GM10266 (cell line): ENCODE measurements at regions not wholly inside any gene's neighbourhood (a gene's known extent, or its start where the extent isn't known, plus 50 kb on each side); places are given as distances from the start of the nearest gene placed in this dataset.
"Not testable (repeated sequence)": the region's sequence is repeated elsewhere in the genome, so short reads cannot be mapped to it uniquely, and the experiment has no call there.

Source experiments
- DNase-seq: peaks from one replicate; pipeline ENCODE4 v3.0.0; 2012; ENCODE audit errors: extremely low spot score
- TF ChIP-seq, protein P1 (sequence below): IDR thresholded peaks from 2 replicates; pipeline ENCODE4 v1.5.1; 2012; ENCODE audit warnings: mild to moderate bottlenecking, low read depth; ENCODE audit not compliant: control insufficient read depth, insufficient read depth; ENCODE audit errors: missing control alignments

DNA sequence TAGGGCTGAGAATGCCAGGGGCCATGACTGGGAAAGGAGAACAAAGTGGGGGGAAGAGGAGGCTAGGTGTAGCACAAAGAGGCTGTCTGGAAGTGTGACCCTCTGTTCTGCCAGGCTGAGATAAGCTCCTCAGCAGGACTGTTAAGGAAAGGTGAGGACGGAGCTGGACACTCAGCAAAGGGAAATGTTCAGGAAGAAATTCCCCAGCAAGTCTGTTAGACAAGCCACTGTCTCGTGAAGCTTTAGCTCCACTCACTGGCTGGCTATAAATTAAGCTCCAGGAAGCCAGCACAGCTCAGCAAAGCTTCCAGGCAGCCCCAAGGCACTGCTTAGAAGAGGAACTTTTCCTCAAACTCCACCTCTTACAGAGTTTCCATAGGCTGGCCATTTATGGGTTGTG, 181.2 kb upstream of the API5 start:
- no peak for DNase-seq
- TF ChIP-seq, protein P1, sequence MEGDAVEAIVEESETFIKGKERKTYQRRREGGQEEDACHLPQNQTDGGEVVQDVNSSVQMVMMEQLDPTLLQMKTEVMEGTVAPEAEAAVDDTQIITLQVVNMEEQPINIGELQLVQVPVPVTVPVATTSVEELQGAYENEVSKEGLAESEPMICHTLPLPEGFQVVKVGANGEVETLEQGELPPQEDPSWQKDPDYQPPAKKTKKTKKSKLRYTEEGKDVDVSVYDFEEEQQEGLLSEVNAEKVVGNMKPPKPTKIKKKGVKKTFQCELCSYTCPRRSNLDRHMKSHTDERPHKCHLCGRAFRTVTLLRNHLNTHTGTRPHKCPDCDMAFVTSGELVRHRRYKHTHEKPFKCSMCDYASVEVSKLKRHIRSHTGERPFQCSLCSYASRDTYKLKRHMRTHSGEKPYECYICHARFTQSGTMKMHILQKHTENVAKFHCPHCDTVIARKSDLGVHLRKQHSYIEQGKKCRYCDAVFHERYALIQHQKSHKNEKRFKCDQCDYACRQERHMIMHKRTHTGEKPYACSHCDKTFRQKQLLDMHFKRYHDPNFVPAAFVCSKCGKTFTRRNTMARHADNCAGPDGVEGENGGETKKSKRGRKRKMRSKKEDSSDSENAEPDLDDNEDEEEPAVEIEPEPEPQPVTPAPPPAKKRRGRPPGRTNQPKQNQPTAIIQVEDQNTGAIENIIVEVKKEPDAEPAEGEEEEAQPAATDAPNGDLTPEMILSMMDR, result no peak

DNA sequence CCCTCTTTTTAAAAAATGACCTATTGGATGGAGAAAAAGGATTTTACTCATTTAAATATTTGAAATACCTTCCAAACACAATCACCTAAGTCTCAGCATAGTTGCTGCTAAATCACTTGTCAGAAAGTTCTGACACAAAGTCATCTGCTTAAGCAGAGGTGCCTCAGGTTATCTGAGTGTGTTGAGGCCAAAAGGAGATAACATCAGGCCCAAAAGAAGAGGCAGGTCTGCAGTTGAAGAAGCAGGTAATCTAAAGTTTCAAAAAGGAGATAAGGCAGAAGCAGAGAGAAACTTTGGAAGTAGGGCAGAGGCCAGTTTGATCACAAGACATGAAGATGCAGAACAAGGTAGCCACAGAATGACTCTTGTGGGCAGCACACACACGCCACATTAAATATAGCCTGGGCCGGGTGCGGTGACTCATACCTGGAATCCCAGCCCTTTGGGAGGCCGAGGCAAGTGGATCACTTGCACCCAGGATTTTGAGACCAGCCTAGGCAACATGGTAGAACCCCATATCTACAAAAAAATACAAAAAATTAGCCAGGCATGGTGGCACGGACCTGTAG, 175.7 kb upstream of the API5 start:
- peak; percentile 7 for DNase-seq
- TF ChIP-seq, protein P1, result no peak

DNA sequence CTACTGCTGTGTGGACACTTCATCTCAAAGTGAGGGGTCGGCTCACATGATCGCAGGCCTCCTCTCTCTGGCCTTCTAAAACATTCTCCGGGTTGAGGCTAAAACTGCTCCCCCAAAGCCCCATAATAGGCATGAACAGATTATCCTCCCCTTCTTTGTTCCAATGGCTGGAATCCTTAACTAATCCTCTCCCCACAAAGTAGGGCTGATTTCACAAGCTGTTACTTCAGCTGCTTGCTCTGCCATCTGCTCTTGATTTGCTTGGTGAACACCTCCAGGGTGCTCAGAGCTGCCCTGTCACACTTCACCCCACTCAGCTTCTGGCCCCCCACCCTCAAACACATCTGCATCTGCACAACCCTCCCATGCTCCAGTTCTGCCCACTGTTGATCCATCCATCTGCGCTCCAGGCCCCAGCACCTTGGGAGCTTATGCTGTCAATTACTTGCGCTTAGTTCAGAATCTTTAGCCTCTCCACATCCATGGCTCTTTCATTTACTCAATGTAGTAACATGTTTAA, 173.1 kb upstream of the API5 start:
- DNase-seq, result no peak
- TF ChIP-seq, protein P1, result no peak

DNA sequence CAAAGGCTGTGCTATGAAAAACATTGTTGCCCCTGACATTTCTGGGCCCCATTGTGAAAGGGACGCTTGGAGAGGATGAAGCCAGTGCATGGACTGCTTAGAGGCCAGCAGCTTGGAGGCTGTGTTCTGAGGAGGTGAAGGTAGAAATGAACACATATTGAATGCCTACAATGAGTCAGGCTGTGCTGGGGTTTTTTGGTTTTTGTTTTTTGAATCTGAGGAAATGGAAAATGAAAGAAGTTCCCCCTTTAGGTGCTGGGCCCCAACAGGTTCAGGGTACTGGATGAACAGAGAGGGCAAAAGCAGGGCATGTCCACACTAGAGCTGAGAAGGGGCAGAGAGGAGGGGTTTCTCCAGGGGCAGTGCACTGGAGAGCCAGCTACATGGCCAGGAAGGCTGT, 166.1 kb upstream of the API5 start:
- DNase-seq, result peak; percentile 30
- TF ChIP-seq, protein P1, result no peak

DNA sequence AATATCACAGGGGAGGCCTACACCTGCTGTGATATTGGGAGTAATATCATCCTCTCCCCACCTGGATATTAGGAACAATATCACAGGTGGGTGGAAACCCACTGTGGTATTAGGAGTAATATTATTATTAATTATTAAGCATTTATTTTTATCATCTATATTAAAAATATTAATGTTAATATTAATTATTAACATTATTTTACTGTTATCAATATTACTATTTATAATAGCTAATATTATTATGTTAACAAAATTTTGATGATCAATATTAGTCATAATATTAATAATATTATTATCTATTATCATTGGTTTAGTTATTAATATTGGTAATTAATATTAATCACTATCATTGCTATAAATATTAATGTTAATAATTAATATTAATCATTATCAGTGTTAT, 161.1 kb upstream of the API5 start:
- TF ChIP-seq, protein P1, result no peak
- DNase-seq, result no peak

DNA sequence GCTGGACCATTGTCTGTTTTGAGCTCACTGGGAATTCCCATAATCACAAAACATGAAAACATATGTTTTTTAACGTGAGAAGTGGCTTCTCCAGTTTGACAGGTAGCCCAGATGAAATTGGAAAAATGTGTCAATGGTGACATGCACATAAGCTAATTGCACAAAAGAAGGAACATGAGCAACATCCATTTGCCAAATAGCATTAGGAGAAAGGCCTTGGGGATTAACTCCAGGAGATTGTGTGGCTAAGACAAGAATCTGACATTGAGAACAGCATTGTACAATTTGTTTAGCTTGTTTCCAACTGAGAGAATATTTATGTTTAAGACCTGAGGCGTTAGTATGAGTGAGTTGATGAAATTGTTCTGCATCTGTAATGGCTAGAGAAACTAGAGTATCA, 147.0 kb upstream of the API5 start:
- no peak for DNase-seq
- TF ChIP-seq, protein P1, result no peak

DNA sequence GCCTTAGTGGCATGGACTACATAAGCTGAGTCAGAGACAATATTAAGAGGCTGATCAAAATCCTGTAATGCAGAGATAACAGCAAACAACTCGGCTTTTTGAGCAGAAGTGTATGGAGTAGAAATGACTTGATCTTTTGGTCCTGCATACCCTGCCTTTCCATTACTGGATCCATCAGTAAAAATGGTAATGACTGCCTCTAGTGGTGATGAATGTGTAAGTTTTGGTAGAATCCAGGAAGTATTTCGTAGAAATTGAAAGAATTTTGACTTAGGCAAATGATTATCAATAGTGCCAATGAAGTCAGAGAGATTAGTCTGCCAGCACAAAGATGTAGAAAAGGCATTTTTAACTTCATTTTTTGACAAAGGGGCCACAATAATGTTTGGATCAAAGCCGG, 146.4 kb upstream of the API5 start:
- DNase-seq, result not testable (repeated sequence)

DNA sequence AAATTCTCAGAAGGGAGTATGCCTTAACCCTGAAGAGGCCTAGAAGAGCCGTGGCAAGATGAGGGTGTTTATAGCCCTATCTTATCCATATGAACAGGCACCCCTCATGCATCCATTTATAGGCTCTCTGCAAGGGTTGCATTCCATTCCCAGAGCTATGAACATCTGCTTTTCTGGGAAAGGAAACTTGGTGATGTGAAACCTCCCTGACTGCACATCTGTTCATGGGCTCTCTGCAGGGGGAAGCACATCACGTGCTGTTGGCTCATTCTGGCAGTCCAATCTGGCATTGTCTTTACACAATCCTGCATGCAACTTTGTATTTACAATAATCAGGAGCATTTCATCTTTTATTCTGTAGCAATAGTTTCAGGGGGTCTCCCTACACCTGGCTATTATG, 143.6 kb upstream of the API5 start:
- not testable (repeated sequence) for DNase-seq
